ENCODE measurements at regions not wholly inside any gene's neighbourhood (a gene's known extent, or its start where the extent isn't known, plus 50 kb on each side); places are given as distances from the start of the nearest gene placed in this dataset.

GRCh38 chr13:22134261-22134660, 463.4 kb downstream of the FGF9 start:
- H3K27ac Mint-ChIP-seq = no peak overlapping the region
- no peaks in the 10 kb centered on the region for H3K27me3 Mint-ChIP-seq
- H3K4me1 Mint-ChIP-seq (ENCODE audit: low read depth) = peaks cover 39% of the 10 kb centered on the region
- H3K36me3 Mint-ChIP-seq (ENCODE audit: low read depth) = peaks cover 6% of the 10 kb centered on the region
- DNase-seq = no peak
- no peak overlapping the region for H3K4me3 Mint-ChIP-seq
- peaks cover 7% of the 10 kb centered on the region for H3K9me3 Mint-ChIP-seq

- no peak overlapping the region for H3K27ac Mint-ChIP-seq
- H3K4me3 Mint-ChIP-seq = no peak overlapping the region
- H3K27me3 Mint-ChIP-seq = no peaks in the 10 kb centered on the region
- H3K4me1 Mint-ChIP-seq (ENCODE audit: low read depth) = peaks cover 38% of the 10 kb centered on the region
- H3K36me3 Mint-ChIP-seq (ENCODE audit: low read depth) = no peaks in the 10 kb centered on the region
- H3K9me3 Mint-ChIP-seq = no peaks in the 10 kb centered on the region
- no peak for DNase-seq
Observed at GRCh38 chr13:22135446-22135845, 464.6 kb downstream of the FGF9 start.

GRCh38 chr13:22137361-22138050, 466.6 kb downstream of the FGF9 start:
- Mint-ChIP-seq H3K27ac (no peak overlapping the region), H3K27me3 (no peaks in the 10 kb centered on the region), H3K36me3 (ENCODE audit: low read depth) (no peaks in the 10 kb centered on the region), H3K4me1 (ENCODE audit: low read depth) (peaks cover 58% of the 10 kb centered on the region), H3K9me3 (no peaks in the 10 kb centered on the region), H3K4me3 (no peak overlapping the region)
- no peak for DNase-seq

GRCh38 chr13:22138947-22139346, 468.1 kb downstream of the FGF9 start:
- Mint-ChIP-seq H3K27me3 (no peaks in the 10 kb centered on the region), H3K9me3 (no peaks in the 10 kb centered on the region), H3K36me3 (ENCODE audit: low read depth) (no peaks in the 10 kb centered on the region), H3K4me3 (no peak overlapping the region), H3K4me1 (ENCODE audit: low read depth) (peaks cover 68% of the 10 kb centered on the region), H3K27ac (peak overlapping the region; percentile 71)
- no peak for DNase-seq

GRCh38 chr13:22141716-22142115, 470.8 kb downstream of the FGF9 start:
- no peaks in the 10 kb centered on the region for H3K9me3 Mint-ChIP-seq
- H3K36me3 Mint-ChIP-seq (ENCODE audit: low read depth) = no peaks in the 10 kb centered on the region
- no peak overlapping the region for H3K4me3 Mint-ChIP-seq
- no peak for DNase-seq
- H3K27ac Mint-ChIP-seq = peak overlapping the region; percentile 66
- no peaks in the 10 kb centered on the region for H3K27me3 Mint-ChIP-seq
- peaks cover 61% of the 10 kb centered on the region for H3K4me1 Mint-ChIP-seq (ENCODE audit: low read depth)

GRCh38 chr13:22143671-22144070, 472.8 kb downstream of the FGF9 start:
- Mint-ChIP-seq H3K4me1 (ENCODE audit: low read depth) (peaks cover 49% of the 10 kb centered on the region), H3K27me3 (no peaks in the 10 kb centered on the region), H3K4me3 (no peak overlapping the region), H3K36me3 (ENCODE audit: low read depth) (peaks cover 1% of the 10 kb centered on the region), H3K9me3 (peaks cover 4% of the 10 kb centered on the region), H3K27ac (no peak overlapping the region)
- no peak for DNase-seq

- no peak for DNase-seq
- H3K9me3 Mint-ChIP-seq = peaks cover 5% of the 10 kb centered on the region
- H3K27me3 Mint-ChIP-seq = no peaks in the 10 kb centered on the region
- peaks cover 38% of the 10 kb centered on the region for H3K4me1 Mint-ChIP-seq (ENCODE audit: low read depth)
- H3K4me3 Mint-ChIP-seq = no peak overlapping the region
- H3K36me3 Mint-ChIP-seq (ENCODE audit: low read depth) = peaks cover 1% of the 10 kb centered on the region
- H3K27ac Mint-ChIP-seq = no peak overlapping the region
Observed at GRCh38 chr13:22144806-22145205, 473.9 kb downstream of the FGF9 start.

- Mint-ChIP-seq H3K27me3 (no peaks in the 10 kb centered on the region), H3K27ac (no peak overlapping the region), H3K36me3 (ENCODE audit: low read depth) (peaks cover 1% of the 10 kb centered on the region), H3K4me3 (no peak overlapping the region), H3K4me1 (ENCODE audit: low read depth) (peaks cover 11% of the 10 kb centered on the region), H3K9me3 (peaks cover 5% of the 10 kb centered on the region)
- DNase-seq = no peak
Observed at GRCh38 chr13:22148187-22148586, 477.3 kb downstream of the FGF9 start.

GRCh38 chr13:22152751-22153150, 481.9 kb downstream of the FGF9 start:
- H3K36me3 Mint-ChIP-seq (ENCODE audit: low read depth) = no peaks in the 10 kb centered on the region
- no peaks in the 10 kb centered on the region for H3K4me1 Mint-ChIP-seq (ENCODE audit: low read depth)
- H3K27ac Mint-ChIP-seq = no peak overlapping the region
- no peaks in the 10 kb centered on the region for H3K27me3 Mint-ChIP-seq
- H3K9me3 Mint-ChIP-seq = peaks cover 4% of the 10 kb centered on the region
- DNase-seq = no peak
- no peak overlapping the region for H3K4me3 Mint-ChIP-seq

- H3K27ac Mint-ChIP-seq = no peak overlapping the region
- no peak for DNase-seq
- H3K9me3 Mint-ChIP-seq = no peaks in the 10 kb centered on the region
- no peaks in the 10 kb centered on the region for H3K4me1 Mint-ChIP-seq (ENCODE audit: low read depth)
- no peak overlapping the region for H3K4me3 Mint-ChIP-seq
- no peaks in the 10 kb centered on the region for H3K36me3 Mint-ChIP-seq (ENCODE audit: low read depth)
- no peaks in the 10 kb centered on the region for H3K27me3 Mint-ChIP-seq
Observed at GRCh38 chr13:22154041-22154440, 483.2 kb downstream of the FGF9 start.

- peak overlapping the region; percentile 66 for H3K27ac Mint-ChIP-seq
- no peaks in the 10 kb centered on the region for H3K27me3 Mint-ChIP-seq
- H3K36me3 Mint-ChIP-seq (ENCODE audit: low read depth) = no peaks in the 10 kb centered on the region
- DNase-seq = no peak
- H3K4me3 Mint-ChIP-seq = peak overlapping the region; percentile 23
- H3K4me1 Mint-ChIP-seq (ENCODE audit: low read depth) = peaks cover 43% of the 10 kb centered on the region
- no peaks in the 10 kb centered on the region for H3K9me3 Mint-ChIP-seq
Observed at GRCh38 chr13:22161871-22162270, 491.0 kb downstream of the FGF9 start.

- peak overlapping the region; percentile 58 for H3K4me3 Mint-ChIP-seq
- no peaks in the 10 kb centered on the region for H3K9me3 Mint-ChIP-seq
- peaks cover 43% of the 10 kb centered on the region for H3K4me1 Mint-ChIP-seq (ENCODE audit: low read depth)
- H3K36me3 Mint-ChIP-seq (ENCODE audit: low read depth) = no peaks in the 10 kb centered on the region
- no peaks in the 10 kb centered on the region for H3K27me3 Mint-ChIP-seq
- no peak for DNase-seq
- H3K27ac Mint-ChIP-seq = peak overlapping the region; percentile 8
Observed at GRCh38 chr13:22162889-22163288, 492.0 kb downstream of the FGF9 start.

- Mint-ChIP-seq H3K9me3 (no peaks in the 10 kb centered on the region), H3K4me1 (ENCODE audit: low read depth) (peaks cover 25% of the 10 kb centered on the region), H3K27me3 (no peaks in the 10 kb centered on the region), H3K4me3 (no peak overlapping the region), H3K27ac (no peak overlapping the region), H3K36me3 (ENCODE audit: low read depth) (no peaks in the 10 kb centered on the region)
- DNase-seq = no peak
Observed at GRCh38 chr13:22168437-22169190, 497.7 kb downstream of the FGF9 start.

- Mint-ChIP-seq H3K27ac (no peak overlapping the region), H3K36me3 (ENCODE audit: low read depth) (no peaks in the 10 kb centered on the region), H3K4me1 (ENCODE audit: low read depth) (peaks cover 21% of the 10 kb centered on the region), H3K27me3 (no peaks in the 10 kb centered on the region), H3K9me3 (no peaks in the 10 kb centered on the region), H3K4me3 (no peak overlapping the region)
- DNase-seq = no peak
Observed at GRCh38 chr13:22169473-22169872, 498.6 kb downstream of the FGF9 start.

GRCh38 chr13:22173610-22174009, 502.7 kb downstream of the FGF9 start:
- Mint-ChIP-seq H3K36me3 (ENCODE audit: low read depth) (peaks cover under 1% of the 10 kb centered on the region), H3K27ac (no peak overlapping the region), H3K4me1 (ENCODE audit: low read depth) (peaks cover 11% of the 10 kb centered on the region), H3K9me3 (peaks cover 5% of the 10 kb centered on the region), H3K27me3 (no peaks in the 10 kb centered on the region), H3K4me3 (no peak overlapping the region)
- no peak for DNase-seq
